ENCODE measurements at regions not wholly inside any gene's neighbourhood (a gene's known extent, or its start where the extent isn't known, plus 50 kb on each side); places are given as distances from the start of the nearest gene placed in this dataset.

DNA sequence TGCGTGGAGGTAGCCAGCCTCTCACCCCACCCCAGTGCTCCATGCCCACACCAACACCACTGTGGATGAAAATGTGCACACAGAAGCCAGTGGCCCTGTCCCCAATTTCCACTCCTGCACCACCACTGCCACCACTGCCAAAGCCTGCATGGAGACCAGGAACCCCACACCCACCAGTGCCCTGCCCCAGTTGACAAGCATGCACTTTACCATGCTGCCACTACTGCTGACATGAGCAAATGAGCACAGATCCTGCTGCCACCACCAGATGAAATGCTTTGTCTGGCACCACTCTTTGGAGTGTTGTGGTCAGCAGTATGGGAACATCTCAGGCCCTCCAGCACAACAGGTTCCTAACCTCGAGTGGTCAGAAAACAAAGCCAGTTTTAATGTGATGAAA lies 104.1 kb downstream of the ATXN7L3B start:
- in situ Hi-C loops (cut with HindIII; ENCODE audit: low sequenced_read_pairs), result no loop called here
- H3K4me3 ChIP-seq (ENCODE audit: low read depth, low read length), result no peak overlapping the region
- DNase-seq (ENCODE audit: low read depth), result no peak
- TF ChIP-seq, protein P1, sequence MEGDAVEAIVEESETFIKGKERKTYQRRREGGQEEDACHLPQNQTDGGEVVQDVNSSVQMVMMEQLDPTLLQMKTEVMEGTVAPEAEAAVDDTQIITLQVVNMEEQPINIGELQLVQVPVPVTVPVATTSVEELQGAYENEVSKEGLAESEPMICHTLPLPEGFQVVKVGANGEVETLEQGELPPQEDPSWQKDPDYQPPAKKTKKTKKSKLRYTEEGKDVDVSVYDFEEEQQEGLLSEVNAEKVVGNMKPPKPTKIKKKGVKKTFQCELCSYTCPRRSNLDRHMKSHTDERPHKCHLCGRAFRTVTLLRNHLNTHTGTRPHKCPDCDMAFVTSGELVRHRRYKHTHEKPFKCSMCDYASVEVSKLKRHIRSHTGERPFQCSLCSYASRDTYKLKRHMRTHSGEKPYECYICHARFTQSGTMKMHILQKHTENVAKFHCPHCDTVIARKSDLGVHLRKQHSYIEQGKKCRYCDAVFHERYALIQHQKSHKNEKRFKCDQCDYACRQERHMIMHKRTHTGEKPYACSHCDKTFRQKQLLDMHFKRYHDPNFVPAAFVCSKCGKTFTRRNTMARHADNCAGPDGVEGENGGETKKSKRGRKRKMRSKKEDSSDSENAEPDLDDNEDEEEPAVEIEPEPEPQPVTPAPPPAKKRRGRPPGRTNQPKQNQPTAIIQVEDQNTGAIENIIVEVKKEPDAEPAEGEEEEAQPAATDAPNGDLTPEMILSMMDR (IDR thresholded peaks at IDR 0.05; ENCODE audit: low read depth, low read length, missing control alignments), result no peak

DNA sequence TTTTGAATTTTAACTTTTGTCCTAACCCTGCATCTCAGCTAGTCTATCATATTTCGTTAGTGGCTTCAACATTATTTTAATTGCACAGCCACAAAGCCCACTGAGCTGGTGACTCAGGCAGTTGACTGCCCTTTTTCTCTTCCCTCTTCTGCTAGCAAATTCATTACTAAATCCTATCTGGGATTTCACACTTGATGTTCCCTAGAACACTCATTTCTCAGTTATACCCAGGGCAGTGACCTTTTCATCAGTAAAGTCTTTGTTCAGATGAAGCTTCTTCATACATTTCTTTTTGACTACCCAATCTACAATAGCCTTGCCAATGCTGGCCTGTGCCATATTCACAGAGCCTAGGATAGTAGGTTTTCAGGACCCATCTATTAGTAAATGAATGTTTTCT lies 107.0 kb downstream of the ATXN7L3B start:
- no peak overlapping the region for H3K4me3 ChIP-seq (ENCODE audit: low read depth, low read length)
- in situ Hi-C loops (cut with HindIII; ENCODE audit: low sequenced_read_pairs), result no loop called here
- no peak for DNase-seq (ENCODE audit: low read depth)
- TF ChIP-seq, protein P1 (IDR thresholded peaks at IDR 0.05; ENCODE audit: low read depth, low read length, missing control alignments), result no peak

DNA sequence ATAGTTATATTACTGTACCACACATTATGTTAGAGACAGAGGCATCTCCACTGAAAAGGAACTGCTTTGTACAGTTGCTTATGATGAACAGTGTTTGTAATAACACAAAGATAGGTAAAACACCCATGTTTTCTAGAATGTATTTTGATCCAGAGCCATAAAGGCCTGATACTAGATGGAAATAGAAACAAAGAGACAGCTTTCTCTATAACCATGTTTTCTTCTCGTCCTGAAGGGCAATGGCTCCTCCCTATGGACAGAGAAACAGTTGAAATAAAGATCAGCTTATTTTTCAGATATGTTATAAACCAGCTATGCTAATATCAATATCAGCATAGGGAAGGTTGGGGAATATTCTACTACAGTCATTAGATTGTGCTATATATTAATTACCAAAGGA lies 109.2 kb downstream of the ATXN7L3B start:
- in situ Hi-C loops (cut with HindIII; ENCODE audit: low sequenced_read_pairs), result no loop called here
- no peak overlapping the region for H3K4me3 ChIP-seq (ENCODE audit: low read depth, low read length)
- peak; percentile 3 for DNase-seq (ENCODE audit: low read depth)
- TF ChIP-seq, protein P1 (IDR thresholded peaks at IDR 0.05; ENCODE audit: low read depth, low read length, missing control alignments), result peak; percentile 22

GRCh38 chr12:74647256-74647655 lies 109.6 kb downstream of the ATXN7L3B start:
- in situ Hi-C loops (cut with HindIII; ENCODE audit: low sequenced_read_pairs), result no loop called here
- H3K4me3 ChIP-seq (ENCODE audit: low read depth, low read length), result no peak overlapping the region
- no peak for DNase-seq (ENCODE audit: low read depth)
- TF ChIP-seq, protein P1 (IDR thresholded peaks at IDR 0.05; ENCODE audit: low read depth, low read length, missing control alignments), result no peak

DNA sequence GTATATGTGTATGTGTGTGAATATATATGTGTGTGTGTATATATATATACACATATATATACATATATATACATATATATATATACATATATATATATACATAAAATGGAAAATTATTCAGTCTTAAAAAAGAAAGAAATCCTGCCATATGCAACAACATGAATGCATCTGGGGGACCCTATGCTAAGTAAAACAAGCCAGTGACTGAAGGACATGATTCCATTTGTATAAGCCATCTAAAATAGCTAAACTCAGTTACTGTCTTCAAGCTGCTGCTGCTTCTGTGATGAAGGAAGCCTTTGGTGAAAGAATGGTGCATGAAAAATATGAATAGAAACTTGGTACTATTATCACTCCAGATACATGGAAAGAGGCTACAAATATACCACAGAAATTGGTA lies 118.6 kb downstream of the ATXN7L3B start:
- TF ChIP-seq, protein P1 (IDR thresholded peaks at IDR 0.05; ENCODE audit: low read depth, low read length, missing control alignments), result no peak
- in situ Hi-C loops (cut with HindIII; ENCODE audit: low sequenced_read_pairs), result no loop called here

DNA sequence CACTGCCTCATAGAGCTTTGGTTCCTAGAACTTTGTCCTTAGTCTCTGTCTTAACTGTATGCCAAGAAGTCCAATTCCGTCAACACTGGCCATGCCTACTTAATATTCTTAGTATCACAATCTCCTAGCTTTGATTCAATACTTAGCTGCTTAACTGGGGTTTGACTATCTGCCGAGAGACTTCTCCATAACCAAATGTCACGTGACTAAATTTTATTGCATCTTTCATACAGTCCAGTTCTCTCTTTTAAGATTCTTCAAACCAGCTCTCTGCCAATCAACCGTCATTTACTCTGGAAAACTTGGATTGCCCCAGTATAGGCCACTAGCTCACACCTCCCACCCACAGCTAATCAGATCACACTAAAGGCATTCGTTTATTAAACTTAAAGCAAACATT lies 122.8 kb downstream of the ATXN7L3B start:
- DNase-seq (ENCODE audit: low read depth), result no peak
- in situ Hi-C loops (cut with HindIII; ENCODE audit: low sequenced_read_pairs), result no loop called here
- TF ChIP-seq, protein P1 (IDR thresholded peaks at IDR 0.05; ENCODE audit: low read depth, low read length, missing control alignments), result no peak
- no peak overlapping the region for H3K4me3 ChIP-seq (ENCODE audit: low read depth, low read length)

More for the DNA sequence above, 118.6 kb downstream of the ATXN7L3B start:
- DNase-seq (ENCODE audit: low read depth), result no peak
- H3K4me3 ChIP-seq (ENCODE audit: low read depth, low read length), result no peak overlapping the region

- TF ChIP-seq, protein P1 (IDR thresholded peaks at IDR 0.05; ENCODE audit: low read depth, low read length, missing control alignments), result no peak
- in situ Hi-C loops (cut with HindIII; ENCODE audit: low sequenced_read_pairs), result no loop called here
Measured at GRCh38 chr12:74663958-74664357, 126.3 kb downstream of the ATXN7L3B start.

More at GRCh38 chr12:74663958-74664357, 126.3 kb downstream of the ATXN7L3B start:
- DNase-seq (ENCODE audit: low read depth), result no peak
- no peak overlapping the region for H3K4me3 ChIP-seq (ENCODE audit: low read depth, low read length)
